Right atrium auricular region (tissue), 2 donors: ENCODE measurements at regions not wholly inside any gene's neighbourhood (a gene's known extent, or its start where the extent isn't known, plus 50 kb on each side); places are given as distances from the start of the nearest gene placed in this dataset.

Experiments
- DNase-seq: peaks from one replicate; pipeline ENCODE4 v3.0.0-alpha.2; 2019; ENCODE audit warnings: low spot score
- H3K27ac ChIP-seq, 2 donors: fragments of 200-600 bp; sonication (generic); 1 replicate in 1 of 2; 2 replicates in 1 of 2; pipeline ENCODE4 v1.5.1; 2016 to 2019
- H3K27me3 ChIP-seq, 2 donors: fragments of 200-600 bp; sonication (generic); one replicate each; pipeline versions ENCODE4 v1.5.1 to v1.6.0; 2017 to 2019
- H3K36me3 ChIP-seq: fragments of 200-600 bp; sonication (generic); one replicate; pipeline ENCODE4 v1.5.1; 2016
- H3K4me1 ChIP-seq, 2 donors: fragments of 200-600 bp; sonication (generic); one replicate each; pipeline versions ENCODE4 v1.5.1 to v1.6.0; 2017 to 2019
- H3K4me3 ChIP-seq, 2 donors: fragments of 200-600 bp; sonication (generic); 1 replicate in 1 of 2; 2 replicates in 1 of 2; pipeline ENCODE4 v1.5.1; 2017 to 2019; ENCODE audit warnings: mild to moderate bottlenecking in 1 of 2, moderate library complexity in 1 of 2
- H3K9me3 ChIP-seq, 2 donors: fragments of 200-600 bp; sonication (generic); one replicate each; pipeline ENCODE4 v1.5.1; 2019
- TF ChIP-seq, protein P1 (sequence below), 2 donors: fragments of 200-600 bp; sonication (generic); IDR thresholded peaks; one replicate each; pipeline ENCODE4 v1.5.1; 2019; ENCODE audit warnings: antibody characterized with exemption in 2 of 2

DNA sequence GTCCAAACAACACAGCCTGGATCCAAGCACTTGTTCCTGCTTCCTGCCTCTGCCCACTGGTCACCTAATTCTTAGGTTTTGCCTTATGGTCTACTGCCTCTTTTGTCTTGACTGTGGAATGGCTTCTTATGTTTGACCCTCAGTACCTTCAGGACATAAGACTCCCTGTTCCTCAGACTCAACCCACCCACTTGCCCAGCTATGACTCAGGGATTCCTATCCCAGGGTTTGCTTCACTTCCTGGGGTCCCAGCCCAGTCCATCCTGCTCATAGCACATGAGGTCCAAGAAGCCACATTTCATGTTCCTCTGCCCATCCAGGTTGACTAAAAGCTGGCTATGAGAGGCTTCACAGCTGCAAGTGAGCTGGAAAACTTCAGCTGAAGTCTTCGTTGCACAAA, 320.9 kb upstream of the CDH5 start:
- Histone ChIP-seq H3K4me3 (no peak overlapping the region), H3K9me3 (no peaks in the 10 kb centered on the region), H3K36me3 (no peaks in the 10 kb centered on the region), H3K27me3 (no peaks in the 10 kb centered on the region), H3K27ac (no peak overlapping the region), H3K4me1 (no peaks in the 10 kb centered on the region)
- TF ChIP-seq, protein P1, sequence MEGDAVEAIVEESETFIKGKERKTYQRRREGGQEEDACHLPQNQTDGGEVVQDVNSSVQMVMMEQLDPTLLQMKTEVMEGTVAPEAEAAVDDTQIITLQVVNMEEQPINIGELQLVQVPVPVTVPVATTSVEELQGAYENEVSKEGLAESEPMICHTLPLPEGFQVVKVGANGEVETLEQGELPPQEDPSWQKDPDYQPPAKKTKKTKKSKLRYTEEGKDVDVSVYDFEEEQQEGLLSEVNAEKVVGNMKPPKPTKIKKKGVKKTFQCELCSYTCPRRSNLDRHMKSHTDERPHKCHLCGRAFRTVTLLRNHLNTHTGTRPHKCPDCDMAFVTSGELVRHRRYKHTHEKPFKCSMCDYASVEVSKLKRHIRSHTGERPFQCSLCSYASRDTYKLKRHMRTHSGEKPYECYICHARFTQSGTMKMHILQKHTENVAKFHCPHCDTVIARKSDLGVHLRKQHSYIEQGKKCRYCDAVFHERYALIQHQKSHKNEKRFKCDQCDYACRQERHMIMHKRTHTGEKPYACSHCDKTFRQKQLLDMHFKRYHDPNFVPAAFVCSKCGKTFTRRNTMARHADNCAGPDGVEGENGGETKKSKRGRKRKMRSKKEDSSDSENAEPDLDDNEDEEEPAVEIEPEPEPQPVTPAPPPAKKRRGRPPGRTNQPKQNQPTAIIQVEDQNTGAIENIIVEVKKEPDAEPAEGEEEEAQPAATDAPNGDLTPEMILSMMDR (IDR thresholded peaks at IDR 0.05): no peak
- DNase-seq: no peak

DNA sequence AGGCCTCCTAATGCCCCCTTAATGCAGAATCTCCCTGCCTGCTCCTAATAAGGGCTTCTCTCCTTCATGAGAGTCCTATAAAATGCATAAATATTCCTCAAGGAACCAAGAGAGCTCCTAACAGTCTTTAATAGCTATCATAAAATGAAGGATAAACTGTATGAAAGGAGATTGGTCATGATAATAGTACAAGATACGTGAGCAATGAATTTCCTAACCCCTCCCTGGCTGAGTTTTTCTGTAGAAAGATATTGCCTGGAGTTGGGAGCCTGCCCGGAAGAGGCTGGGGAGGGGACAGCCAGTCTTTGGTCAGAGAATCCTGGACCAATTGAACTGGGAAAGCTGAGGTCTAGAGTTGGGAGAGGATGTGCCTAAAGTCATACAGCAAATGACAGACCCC, 321.9 kb upstream of the CDH5 start:
- no peaks in the 10 kb centered on the region for H3K4me1 ChIP-seq
- H3K9me3 ChIP-seq: no peaks in the 10 kb centered on the region
- no peaks in the 10 kb centered on the region for H3K27me3 ChIP-seq
- H3K27ac ChIP-seq: no peak overlapping the region
- no peak for DNase-seq
- H3K4me3 ChIP-seq: no peak overlapping the region
- TF ChIP-seq, protein P1 (IDR thresholded peaks at IDR 0.05): no peak
- no peaks in the 10 kb centered on the region for H3K36me3 ChIP-seq

DNA sequence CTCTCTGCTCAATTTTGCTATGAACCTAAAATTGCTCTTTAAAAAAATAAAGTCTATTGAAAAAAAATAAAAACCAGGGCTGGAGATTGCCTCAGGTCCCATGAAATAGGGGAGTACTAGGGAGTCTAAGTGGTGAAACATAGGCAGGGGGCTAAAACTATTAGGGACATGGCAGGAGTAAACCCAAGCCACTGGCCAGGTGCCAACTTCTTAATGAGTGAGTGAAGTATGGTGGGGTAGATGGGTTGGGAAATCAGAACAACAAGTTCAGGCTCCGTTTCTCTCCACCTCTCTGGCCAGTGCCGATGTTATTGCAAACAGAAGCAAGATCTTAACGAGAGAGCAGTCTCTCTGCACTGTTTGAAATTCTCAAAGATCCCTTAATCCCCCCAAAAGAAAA, 322.4 kb upstream of the CDH5 start:
- Histone ChIP-seq H3K36me3 (no peaks in the 10 kb centered on the region), H3K4me1 (no peaks in the 10 kb centered on the region), H3K9me3 (no peaks in the 10 kb centered on the region), H3K27me3 (no peaks in the 10 kb centered on the region), H3K4me3 (no peak overlapping the region), H3K27ac (no peak overlapping the region)
- TF ChIP-seq, protein P1 (IDR thresholded peaks at IDR 0.05): no peak
- no peak for DNase-seq

DNA sequence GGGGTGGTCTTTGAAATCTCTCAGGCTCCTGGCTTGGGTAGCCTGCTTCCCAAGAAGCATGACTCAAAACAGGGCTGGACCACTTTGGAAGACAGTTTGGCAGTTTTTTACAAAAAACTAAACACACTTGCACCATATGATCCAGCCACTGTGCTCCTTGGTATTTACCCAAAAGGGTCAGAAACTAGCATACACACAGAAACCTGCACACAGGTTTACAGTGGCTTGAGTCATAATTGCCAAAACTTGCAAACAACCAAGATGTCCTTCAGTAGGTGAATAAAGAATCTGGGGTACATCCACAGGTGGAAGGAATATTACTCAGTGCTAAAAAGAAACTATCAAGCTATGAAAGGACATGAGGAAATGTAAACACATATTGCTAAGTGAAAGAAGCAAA, 323.2 kb upstream of the CDH5 start:
- H3K27me3 ChIP-seq: no peaks in the 10 kb centered on the region
- TF ChIP-seq, protein P1 (IDR thresholded peaks at IDR 0.05): no peak
- H3K36me3 ChIP-seq: no peaks in the 10 kb centered on the region
- H3K4me1 ChIP-seq: no peaks in the 10 kb centered on the region
- no peak overlapping the region for H3K27ac ChIP-seq
- H3K4me3 ChIP-seq: no peak overlapping the region
- no peak for DNase-seq
- no peaks in the 10 kb centered on the region for H3K9me3 ChIP-seq

DNA sequence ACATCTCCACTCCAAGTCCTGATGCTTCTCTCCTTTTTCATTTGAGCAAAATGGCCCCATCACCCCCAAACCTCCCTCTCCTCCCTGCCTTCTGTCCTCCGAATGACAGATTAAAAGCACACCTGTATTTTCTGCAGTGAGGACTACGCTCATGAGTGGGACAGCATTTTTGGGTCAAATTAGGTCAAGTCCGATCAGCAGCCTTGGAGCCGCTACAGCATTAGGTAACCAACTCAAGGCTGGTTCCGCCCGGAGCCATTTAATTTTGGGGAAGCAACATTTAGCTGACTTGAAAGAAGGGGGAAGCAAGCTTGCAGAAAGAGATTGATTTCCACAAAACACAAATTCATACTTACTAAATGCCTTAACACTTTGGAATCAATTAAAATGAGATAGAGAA, 324.1 kb upstream of the CDH5 start:
- TF ChIP-seq, protein P1 (IDR thresholded peaks at IDR 0.05): no peak
- DNase-seq: no peak
- Histone ChIP-seq H3K4me3 (no peak overlapping the region), H3K27ac (no peak overlapping the region), H3K27me3 (no peaks in the 10 kb centered on the region), H3K4me1 (peaks cover 0 to 5% of the 10 kb centered on the region in 2 donors), H3K9me3 (no peaks in the 10 kb centered on the region), H3K36me3 (no peaks in the 10 kb centered on the region)

DNA sequence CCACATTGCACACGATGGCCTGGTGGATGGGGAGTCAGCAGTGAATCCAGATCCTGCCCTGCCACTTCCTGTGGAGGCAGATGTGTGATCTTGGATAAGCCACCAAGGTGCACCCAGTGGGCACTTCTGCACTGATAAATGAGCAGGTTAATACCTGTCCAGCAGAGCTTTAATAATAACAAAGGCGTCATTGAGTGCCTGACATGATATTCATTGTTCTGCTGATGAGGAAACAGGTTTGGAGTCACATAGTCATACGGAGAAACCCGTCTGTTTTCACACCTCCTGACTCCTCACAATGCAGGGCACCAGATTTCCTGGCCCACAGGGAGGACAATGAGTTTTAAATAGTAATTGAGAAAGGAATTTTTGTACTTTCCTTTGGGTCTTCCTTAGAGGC, 324.6 kb upstream of the CDH5 start:
- Histone ChIP-seq H3K9me3 (no peaks in the 10 kb centered on the region), H3K4me1 (peaks cover 0 to 10% of the 10 kb centered on the region in 2 donors), H3K27ac (no peak overlapping the region), H3K27me3 (no peaks in the 10 kb centered on the region), H3K4me3 (no peak overlapping the region), H3K36me3 (no peaks in the 10 kb centered on the region)
- TF ChIP-seq, protein P1 (IDR thresholded peaks at IDR 0.05): no peak
- no peak for DNase-seq
